ENCODE measurements at regions not wholly inside any gene's neighbourhood (a gene's known extent, or its start where the extent isn't known, plus 50 kb on each side); places are given as distances from the start of the nearest gene placed in this dataset.

DNA sequence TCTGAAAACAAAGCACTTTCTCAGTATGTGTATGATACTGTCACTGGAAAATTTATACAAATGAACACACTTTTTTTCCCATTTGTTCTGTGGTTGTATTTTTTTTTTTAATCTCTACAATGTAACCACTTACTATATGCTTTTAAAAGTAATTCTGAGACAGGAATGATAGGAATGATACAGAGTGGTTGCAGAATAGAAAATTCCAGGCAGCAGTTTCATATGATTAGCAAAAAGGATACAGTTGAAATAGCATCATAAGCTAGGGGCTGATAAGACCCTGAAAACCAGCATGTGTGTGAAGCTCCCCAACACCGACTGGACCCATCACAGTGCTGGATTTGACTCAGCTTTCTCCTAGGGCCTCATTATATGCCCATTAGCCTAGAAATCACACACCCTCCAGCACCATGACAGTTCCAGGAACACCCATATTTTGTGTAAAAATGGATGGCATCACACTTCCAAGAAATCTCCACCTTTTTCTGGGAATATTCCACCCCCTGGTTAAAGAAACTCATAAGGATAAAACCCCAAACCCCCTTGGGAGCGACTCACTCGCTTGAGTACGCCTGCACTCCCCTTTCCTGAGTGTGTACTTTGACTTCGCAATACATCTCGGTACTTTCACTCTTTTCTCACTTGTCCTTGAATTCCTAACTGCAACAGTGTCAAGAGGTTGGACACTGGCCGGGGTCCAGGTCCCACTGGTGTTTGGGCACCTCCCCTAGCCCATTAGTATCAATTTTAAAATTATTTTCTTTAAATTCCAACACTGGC is 77.4 kb upstream of the AGA start:
- no peak for TF ChIP-seq POLR2A (IDR thresholded peaks at IDR 0.05)
- TF ChIP-seq, protein P1, sequence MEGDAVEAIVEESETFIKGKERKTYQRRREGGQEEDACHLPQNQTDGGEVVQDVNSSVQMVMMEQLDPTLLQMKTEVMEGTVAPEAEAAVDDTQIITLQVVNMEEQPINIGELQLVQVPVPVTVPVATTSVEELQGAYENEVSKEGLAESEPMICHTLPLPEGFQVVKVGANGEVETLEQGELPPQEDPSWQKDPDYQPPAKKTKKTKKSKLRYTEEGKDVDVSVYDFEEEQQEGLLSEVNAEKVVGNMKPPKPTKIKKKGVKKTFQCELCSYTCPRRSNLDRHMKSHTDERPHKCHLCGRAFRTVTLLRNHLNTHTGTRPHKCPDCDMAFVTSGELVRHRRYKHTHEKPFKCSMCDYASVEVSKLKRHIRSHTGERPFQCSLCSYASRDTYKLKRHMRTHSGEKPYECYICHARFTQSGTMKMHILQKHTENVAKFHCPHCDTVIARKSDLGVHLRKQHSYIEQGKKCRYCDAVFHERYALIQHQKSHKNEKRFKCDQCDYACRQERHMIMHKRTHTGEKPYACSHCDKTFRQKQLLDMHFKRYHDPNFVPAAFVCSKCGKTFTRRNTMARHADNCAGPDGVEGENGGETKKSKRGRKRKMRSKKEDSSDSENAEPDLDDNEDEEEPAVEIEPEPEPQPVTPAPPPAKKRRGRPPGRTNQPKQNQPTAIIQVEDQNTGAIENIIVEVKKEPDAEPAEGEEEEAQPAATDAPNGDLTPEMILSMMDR (IDR thresholded peaks at IDR 0.05), result no peak
